MM.1S (cell line): ENCODE measurements at regions not wholly inside any gene's neighbourhood (a gene's known extent, or its start where the extent isn't known, plus 50 kb on each side); places are given as distances from the start of the nearest gene placed in this dataset.

Experiments
- DNase-seq: peaks from one replicate; pipeline ENCODE4 v3.0.0-alpha.2; 2015
- H2AFZ ChIP-seq: fragments of 300-600 bp; sonication (generic); 2 replicates; pipeline ENCODE4 v1.6.0; 2016; ENCODE audit warnings: antibody characterized with exemption, low read length
- H3F3A ChIP-seq: fragments of 300-600 bp; sonication (generic); 2 replicates; pipeline ENCODE4 v1.6.1; 2016; ENCODE audit warnings: mild to moderate bottlenecking, antibody characterized with exemption, low read length, moderate library complexity, mixed read lengths; ENCODE audit not compliant: insufficient read depth
- H3K27ac ChIP-seq: fragments of 300-600 bp; sonication (generic); 2 replicates; pipeline ENCODE4 v1.5.1; 2016; ENCODE audit warnings: mild to moderate bottlenecking, low read length
- H3K27me3 ChIP-seq: fragments of 300-600 bp; sonication (generic); replicated peaks from 2 replicates; pipeline ENCODE4 v1.6.0; 2016; ENCODE audit warnings: low read length; ENCODE audit not compliant: insufficient read depth
- H3K36me3 ChIP-seq: fragments of 300-600 bp; sonication (generic); replicated peaks from 2 replicates; pipeline ENCODE4 v1.6.1; 2016; ENCODE audit warnings: mild to moderate bottlenecking, low read length, mixed read lengths; ENCODE audit not compliant: insufficient read depth
- H3K4me1 ChIP-seq: fragments of 300-600 bp; sonication (generic); 2 replicates; pipeline ENCODE4 v1.6.1; 2016; ENCODE audit warnings: low read length, mixed read lengths
- H3K4me2 ChIP-seq: fragments of 300-600 bp; sonication (generic); 2 replicates; pipeline ENCODE4 v1.6.0; 2016; ENCODE audit warnings: low read depth, low read length
- H3K4me3 ChIP-seq: fragments of 300-600 bp; sonication (generic); 2 replicates; pipeline ENCODE4 v1.5.1; 2016; ENCODE audit warnings: low read length, mixed read lengths
- H3K79me2 ChIP-seq: fragments of 300-600 bp; sonication (generic); 2 replicates; pipeline ENCODE4 v1.6.1; 2016; ENCODE audit warnings: mixed run types, low read length, mixed read lengths
- H3K9ac ChIP-seq: fragments of 300-600 bp; sonication (generic); 2 replicates; pipeline ENCODE4 v1.6.1; 2016; ENCODE audit warnings: low read length, mixed read lengths
- H3K9me2 ChIP-seq: fragments of 300-600 bp; sonication (generic); replicated peaks from 2 replicates; pipeline ENCODE4 v1.6.1; 2016; ENCODE audit warnings: mild to moderate bottlenecking, low read length, mixed read lengths; ENCODE audit not compliant: insufficient read depth
- H3K9me3 ChIP-seq: fragments of 300-600 bp; sonication (generic); replicated peaks from 2 replicates; pipeline ENCODE4 v1.6.1; 2016; ENCODE audit warnings: mild to moderate bottlenecking, low read length, mixed read lengths; ENCODE audit not compliant: insufficient read depth
- H4K20me1 ChIP-seq: fragments of 300-600 bp; sonication (generic); 2 replicates; pipeline ENCODE4 v1.6.1; 2016; ENCODE audit warnings: mild to moderate bottlenecking, low read length, moderate library complexity, mixed read lengths; ENCODE audit not compliant: insufficient read depth
- EZH2 ChIP-seq: fragments of 300-600 bp; sonication (generic); optimal IDR thresholded peaks from 2 replicates; pipeline ENCODE3; 2017; ENCODE audit warnings: low read depth, mild to moderate bottlenecking, antibody characterized with exemption, low read length, mixed read lengths
- EZH2phosphoT487 ChIP-seq: fragments of 300-600 bp; sonication (generic); IDR thresholded peaks from 2 replicates; pipeline ENCODE4 v1.6.1; 2018; ENCODE audit warnings: antibody characterized with exemption, low read length
- TF ChIP-seq, protein P1 (sequence below): fragments of 300-600 bp; sonication (generic); IDR thresholded peaks from 2 replicates; pipeline ENCODE4 v1.5.1; 2016; ENCODE audit warnings: antibody characterized with exemption, low read length, mixed read lengths

DNA sequence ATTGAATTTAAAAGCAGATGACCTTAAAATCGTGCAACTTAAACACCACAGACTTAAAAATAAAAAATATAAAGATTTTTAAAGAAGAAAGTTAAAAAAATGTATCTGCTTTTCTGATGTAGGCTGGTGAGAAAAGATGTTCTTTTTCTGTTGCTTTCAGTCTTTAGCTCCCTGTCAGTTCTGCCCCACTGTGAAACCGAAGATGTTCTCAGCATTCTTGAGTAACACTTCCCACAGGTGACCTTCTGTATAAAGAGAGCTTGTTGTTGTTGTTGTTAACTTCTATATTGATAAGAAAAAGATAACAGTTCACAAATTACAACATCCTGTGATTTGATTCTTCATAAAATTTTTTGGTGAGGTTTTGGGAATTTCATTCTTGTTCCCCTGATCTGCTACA, 377.9 kb upstream of the RGS6 start:
- H4K20me1 ChIP-seq = no peaks in the 10 kb centered on the region
- H3K4me1 ChIP-seq = peaks cover 24% of the 10 kb centered on the region; the same call in 1 of the 2 replicates
- TF ChIP-seq EZH2phosphoT487 (no peak), EZH2 (no peak)
- TF ChIP-seq, protein P1, sequence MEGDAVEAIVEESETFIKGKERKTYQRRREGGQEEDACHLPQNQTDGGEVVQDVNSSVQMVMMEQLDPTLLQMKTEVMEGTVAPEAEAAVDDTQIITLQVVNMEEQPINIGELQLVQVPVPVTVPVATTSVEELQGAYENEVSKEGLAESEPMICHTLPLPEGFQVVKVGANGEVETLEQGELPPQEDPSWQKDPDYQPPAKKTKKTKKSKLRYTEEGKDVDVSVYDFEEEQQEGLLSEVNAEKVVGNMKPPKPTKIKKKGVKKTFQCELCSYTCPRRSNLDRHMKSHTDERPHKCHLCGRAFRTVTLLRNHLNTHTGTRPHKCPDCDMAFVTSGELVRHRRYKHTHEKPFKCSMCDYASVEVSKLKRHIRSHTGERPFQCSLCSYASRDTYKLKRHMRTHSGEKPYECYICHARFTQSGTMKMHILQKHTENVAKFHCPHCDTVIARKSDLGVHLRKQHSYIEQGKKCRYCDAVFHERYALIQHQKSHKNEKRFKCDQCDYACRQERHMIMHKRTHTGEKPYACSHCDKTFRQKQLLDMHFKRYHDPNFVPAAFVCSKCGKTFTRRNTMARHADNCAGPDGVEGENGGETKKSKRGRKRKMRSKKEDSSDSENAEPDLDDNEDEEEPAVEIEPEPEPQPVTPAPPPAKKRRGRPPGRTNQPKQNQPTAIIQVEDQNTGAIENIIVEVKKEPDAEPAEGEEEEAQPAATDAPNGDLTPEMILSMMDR = no peak
- no peak overlapping the region for H2AFZ ChIP-seq
- peak; percentile 35 for DNase-seq
- H3K27ac ChIP-seq = no peak overlapping the region
- H3K79me2 ChIP-seq = no peaks in the 10 kb centered on the region; the same call in 1 of the 2 replicates
- no peak overlapping the region; the same call in 1 of the 2 replicates for H3K4me3 ChIP-seq
- H3K9ac ChIP-seq = no peak overlapping the region
- peak overlapping the region; percentile 51; the same call in 1 of the 2 replicates for H3K4me2 ChIP-seq
- H3F3A ChIP-seq = peaks cover 10% of the 10 kb centered on the region
- H3K9me2 ChIP-seq = no peaks in the 10 kb centered on the region
- H3K9me3 ChIP-seq = no peaks in the 10 kb centered on the region
- H3K36me3 ChIP-seq = no peaks in the 10 kb centered on the region
- H3K27me3 ChIP-seq = no peaks in the 10 kb centered on the region; the same call in 1 of the 2 replicates

DNA sequence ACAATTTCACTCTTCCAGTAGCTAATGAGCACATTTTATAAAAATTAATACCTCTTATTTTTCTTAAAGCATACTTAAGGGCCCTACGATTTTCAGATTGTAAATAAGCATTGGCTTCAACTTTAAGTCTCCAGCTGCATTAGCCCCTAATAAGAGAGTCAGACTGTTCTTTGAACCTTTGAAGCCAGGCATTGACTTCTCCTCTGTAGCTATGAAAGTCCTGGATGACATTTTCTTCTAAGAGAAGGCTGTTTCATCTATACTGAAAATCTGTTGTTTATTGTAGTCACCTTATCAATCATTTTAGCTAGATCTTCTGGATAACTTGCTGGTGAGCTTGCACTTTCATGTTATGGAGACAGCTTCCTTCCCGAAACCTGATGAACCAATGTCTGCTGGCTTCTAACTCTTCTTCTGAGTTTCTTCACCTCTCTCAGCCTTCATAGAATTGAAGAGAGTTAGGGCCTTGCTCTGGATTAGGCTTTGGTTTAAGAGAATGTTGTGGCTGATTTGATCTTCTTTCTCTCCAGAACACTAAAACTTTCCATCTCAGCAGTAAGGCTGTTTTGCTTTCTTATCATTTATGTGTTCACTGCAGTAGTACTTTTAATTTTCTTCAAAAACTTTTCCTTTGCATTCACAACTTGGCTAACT, 377.1 kb upstream of the RGS6 start:
- Histone ChIP-seq H3K27ac (peak overlapping the region; percentile 46; the same call in 1 of the 2 replicates), H3K4me2 (peak overlapping the region; percentile 51; the same call in 1 of the 2 replicates), H2AFZ (no peak overlapping the region)

DNA sequence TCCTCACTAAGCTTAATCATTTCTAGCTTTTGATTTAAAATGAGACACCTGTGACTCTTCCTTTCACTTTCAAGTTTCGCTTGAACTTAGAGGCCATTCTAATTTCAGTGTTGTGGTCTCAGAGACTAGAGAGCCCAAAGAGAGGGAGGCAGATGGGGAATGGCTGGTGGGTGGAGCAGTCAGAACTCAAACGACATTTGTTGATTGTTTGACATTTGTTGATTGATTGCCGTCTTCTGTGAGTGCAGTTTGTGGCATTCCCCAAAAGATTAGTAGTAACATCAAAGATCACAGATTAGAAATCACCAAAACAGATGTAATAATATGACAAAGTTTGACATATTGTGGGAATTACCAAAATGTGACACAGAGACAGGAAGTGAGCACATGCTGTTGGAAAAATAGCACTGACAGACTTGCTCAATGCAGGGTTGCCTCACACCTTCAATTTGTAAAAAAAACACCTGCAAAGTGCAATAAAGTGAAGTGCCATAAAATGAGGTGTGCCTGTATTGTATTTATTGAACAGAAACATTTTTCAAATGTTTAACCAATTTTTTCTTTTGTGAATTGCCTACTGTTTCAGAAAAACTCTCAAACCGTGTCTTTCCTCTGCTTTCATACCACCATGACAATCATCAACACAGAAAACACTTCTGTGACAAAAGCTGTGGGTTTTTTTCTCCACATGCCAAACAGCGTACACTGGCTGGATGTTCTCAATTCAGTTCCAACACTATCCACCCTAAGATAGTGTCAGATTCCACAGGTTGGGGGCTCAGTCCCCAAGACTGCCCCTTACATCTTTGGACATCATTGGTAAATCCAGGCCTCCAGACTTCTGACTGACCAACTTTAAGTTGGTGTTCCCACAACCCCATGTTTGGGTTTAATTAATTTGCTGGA, 376.3 kb upstream of the RGS6 start:
- no peak overlapping the region for H2AFZ ChIP-seq
- no peak for TF ChIP-seq EZH2
- TF ChIP-seq EZH2phosphoT487 = no peak; the same call in 1 of the 2 replicates
- peak overlapping the region; percentile 32; the same call in 1 of the 2 replicates for H3K4me2 ChIP-seq

More for the DNA sequence above, 377.1 kb upstream of the RGS6 start:
- Histone ChIP-seq H3K36me3 (no peaks in the 10 kb centered on the region), H4K20me1 (no peaks in the 10 kb centered on the region), H3K4me3 (no peak overlapping the region; the same call in 1 of the 2 replicates), H3K9ac (no peak overlapping the region), H3K27me3 (no peaks in the 10 kb centered on the region; the same call in 1 of the 2 replicates), H3K4me1 (peaks cover 24% of the 10 kb centered on the region; the same call in 1 of the 2 replicates), H3K79me2 (no peaks in the 10 kb centered on the region; the same call in 1 of the 2 replicates), H3F3A (peaks cover 10% of the 10 kb centered on the region), H3K9me2 (no peaks in the 10 kb centered on the region), H3K9me3 (no peaks in the 10 kb centered on the region)
- TF ChIP-seq, protein P1 = no peak
- TF ChIP-seq EZH2 (no peak), EZH2phosphoT487 (no peak)
- DNase-seq = no peak

More for the DNA sequence above, 376.3 kb upstream of the RGS6 start:
- Histone ChIP-seq H3F3A (peaks cover 10% of the 10 kb centered on the region), H3K9me2 (no peaks in the 10 kb centered on the region), H3K4me3 (no peak overlapping the region), H3K9ac (no peak overlapping the region), H3K27me3 (no peaks in the 10 kb centered on the region; the same call in 1 of the 2 replicates), H3K4me1 (peaks cover 24% of the 10 kb centered on the region; the same call in 1 of the 2 replicates), H4K20me1 (no peaks in the 10 kb centered on the region), H3K36me3 (no peaks in the 10 kb centered on the region), H3K9me3 (no peaks in the 10 kb centered on the region), H3K27ac (peak overlapping the region; percentile 46; the same call in 1 of the 2 replicates), H3K79me2 (no peaks in the 10 kb centered on the region; the same call in 1 of the 2 replicates)
- DNase-seq = peak; percentile 78
